NB4 (cell line): ENCODE measurements at regions not wholly inside any gene's neighbourhood (a gene's known extent, or its start where the extent isn't known, plus 50 kb on each side); places are given as distances from the start of the nearest gene placed in this dataset.

Experiments used
- CTCF ChIP-seq: IDR thresholded peaks from one replicate; pipeline ENCODE4 v1.5.1; 2012; ENCODE audit warnings: low read depth, low read length
- MAX ChIP-seq: IDR thresholded peaks from 2 replicates; pipeline ENCODE4 v1.6.1; 2011; ENCODE audit warnings: low read depth, low read length
- MYC ChIP-seq: IDR thresholded peaks from 2 replicates; pipeline ENCODE4 v1.6.1; 2011; ENCODE audit warnings: low read depth, low read length
- POLR2A ChIP-seq: IDR thresholded peaks from 2 replicates; pipeline ENCODE4 v1.6.1; 2011; ENCODE audit warnings: mild to moderate bottlenecking; ENCODE audit not compliant: insufficient read length; ENCODE audit errors: extremely low read depth

- TF ChIP-seq MYC: no peak
- no peak for TF ChIP-seq CTCF
- TF ChIP-seq POLR2A: no peak
- no peak for TF ChIP-seq MAX
These were observed 599.1 kb downstream of the NYAP2 start for GRCh38 chr2:225998653-225999052.
